Fibroblast of lung (primary cell): ENCODE measurements at regions not wholly inside any gene's neighbourhood (a gene's known extent, or its start where the extent isn't known, plus 50 kb on each side); places are given as distances from the start of the nearest gene placed in this dataset.

Experiments used
- DNase-seq, 2 donors: peaks; one replicate each; pipeline versions ENCODE4 v3.0.0 to v3.0.0-alpha.2; 2010; ENCODE audit warnings: low read depth in 2 of 2
- H2AFZ ChIP-seq: 2 replicates; pipeline ENCODE4 v1.5.1; 2012; ENCODE audit warnings: low read length, control low read depth, inconsistent platforms
- H3K27ac ChIP-seq: 2 replicates; pipeline ENCODE4 v1.5.1; 2011; ENCODE audit warnings: low read length, control low read depth; ENCODE audit not compliant: insufficient read depth
- H3K27me3 ChIP-seq: 2 replicates; pipeline ENCODE4 v1.5.1; 2011; ENCODE audit warnings: mild to moderate bottlenecking, low read length; ENCODE audit not compliant: control insufficient read depth, insufficient read depth
- H3K36me3 ChIP-seq: 2 replicates; pipeline ENCODE4 v1.5.1; 2011; ENCODE audit warnings: low read length; ENCODE audit not compliant: control insufficient read depth, insufficient read depth
- H3K4me1 ChIP-seq: 2 replicates; pipeline ENCODE4 v1.5.1; 2011; ENCODE audit warnings: low read length; ENCODE audit not compliant: control insufficient read depth, insufficient read depth; ENCODE audit errors: extremely low read depth
- H3K4me2 ChIP-seq: 2 replicates; pipeline ENCODE4 v1.5.1; 2011; ENCODE audit warnings: low read length, control low read depth; ENCODE audit not compliant: insufficient read depth; ENCODE audit errors: extremely low read depth
- H3K4me3 ChIP-seq, 4 experiments: fragments of 200-600 bp in 1 of 4; sonication (generic) in 1 of 4; replicated peaks in 1 of 4; 2 replicates each; pipeline ENCODE4 v1.5.1; 2011 to 2016; ENCODE audit warnings: low read length in 4 of 4, low read depth in 3 of 4, mild to moderate bottlenecking in 3 of 4, control low read depth in 2 of 4, inconsistent platforms in 1 of 4, mixed read lengths in 1 of 4; ENCODE audit not compliant: insufficient read depth in 1 of 4; ENCODE audit errors: control extremely low read depth in 1 of 4
- H3K79me2 ChIP-seq: 2 replicates; pipeline ENCODE4 v1.5.1; 2012; ENCODE audit warnings: mild to moderate bottlenecking, low read length, inconsistent platforms; ENCODE audit not compliant: control insufficient read depth, insufficient read depth
- H3K9ac ChIP-seq: 2 replicates; pipeline ENCODE4 v1.5.1; 2011; ENCODE audit warnings: mild to moderate bottlenecking, low read length, control low read depth; ENCODE audit not compliant: insufficient read depth
- H3K9me3 ChIP-seq: 2 replicates; pipeline ENCODE4 v1.5.1; 2012; ENCODE audit warnings: low read depth, low read length; ENCODE audit not compliant: control insufficient read depth, insufficient read depth
- H4K20me1 ChIP-seq: 2 replicates; pipeline ENCODE4 v1.5.1; 2011; ENCODE audit warnings: low read length; ENCODE audit not compliant: control insufficient read depth, insufficient read depth; ENCODE audit errors: extremely low read depth
- CTCF ChIP-seq, 2 donors: IDR thresholded peaks in 1 of 2; conservative IDR thresholded peaks in 1 of 2; 1 replicate in 1 of 2; 2 replicates in 1 of 2; pipeline ENCODE4 v1.5.1; 2011 to 2012; ENCODE audit warnings: low read length in 2 of 2, control low read depth in 1 of 2, inconsistent platforms in 1 of 2, low read depth in 1 of 2, mild to moderate bottlenecking in 1 of 2
- EZH2 ChIP-seq: IDR thresholded peaks from 2 replicates; pipeline ENCODE4 v1.5.1; 2012; ENCODE audit warnings: low read length, control low read depth, mild to moderate bottlenecking; ENCODE audit errors: missing control alignments

DNA sequence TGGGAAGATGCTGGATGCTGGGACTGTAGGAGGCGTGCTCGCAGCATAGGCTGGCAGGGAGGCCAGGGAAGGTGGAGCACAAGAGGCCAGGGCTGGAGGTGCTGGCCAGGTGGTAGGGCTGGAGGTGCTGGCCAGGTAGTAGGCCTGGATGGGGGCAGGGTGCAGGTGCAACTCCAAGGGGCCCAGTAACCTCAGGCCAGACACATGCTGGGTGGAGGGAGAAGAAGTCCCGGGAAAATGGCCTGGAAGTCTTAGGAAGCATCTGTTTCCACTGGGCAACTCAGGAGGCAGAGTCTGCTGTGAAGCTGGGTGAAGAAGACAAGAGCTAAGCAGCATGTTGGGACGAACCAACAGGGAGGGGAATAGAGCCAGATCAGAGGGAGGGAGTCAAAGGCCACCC is 665.2 kb downstream of the BCL11B start:
- DNase-seq = no peak
- H3K27me3 ChIP-seq = no peaks in the 10 kb centered on the region
- H3K27ac ChIP-seq = no peak overlapping the region
- H4K20me1 ChIP-seq = no peaks in the 10 kb centered on the region
- H3K36me3 ChIP-seq = no peaks in the 10 kb centered on the region
- H3K4me3 ChIP-seq = no peak overlapping the region
- H3K4me1 ChIP-seq = no peaks in the 10 kb centered on the region
- no peak overlapping the region for H3K4me2 ChIP-seq
- H3K9ac ChIP-seq = no peak overlapping the region
- TF ChIP-seq EZH2 (no peak), CTCF (conservative IDR thresholded peaks at IDR 0.05 in 1 of 2, IDR thresholded peaks at IDR 0.05 in 1 of 2; ENCODE audit: low read depth in 1 of 2, low read length in 2 of 2) (no peak)
- no peaks in the 10 kb centered on the region for H3K9me3 ChIP-seq
- H3K79me2 ChIP-seq = no peaks in the 10 kb centered on the region
- H2AFZ ChIP-seq = no peak overlapping the region

- no peak overlapping the region for H3K4me2 ChIP-seq
- no peak overlapping the region for H2AFZ ChIP-seq
- no peak overlapping the region for H3K4me3 ChIP-seq
- no peaks in the 10 kb centered on the region for H3K9me3 ChIP-seq
- no peak overlapping the region for H3K9ac ChIP-seq
- no peaks in the 10 kb centered on the region for H3K36me3 ChIP-seq
- TF ChIP-seq EZH2 = no peak
- no peak for TF ChIP-seq CTCF (conservative IDR thresholded peaks at IDR 0.05 in 1 of 2, IDR thresholded peaks at IDR 0.05 in 1 of 2; ENCODE audit: low read depth in 1 of 2, low read length in 2 of 2)
- H3K4me1 ChIP-seq = no peaks in the 10 kb centered on the region
- no peaks in the 10 kb centered on the region for H4K20me1 ChIP-seq
- no peak for DNase-seq
- no peaks in the 10 kb centered on the region for H3K79me2 ChIP-seq
- no peak overlapping the region for H3K27ac ChIP-seq
- no peaks in the 10 kb centered on the region for H3K27me3 ChIP-seq
Observed at GRCh38 chr14:98607341-98607910, 664.6 kb downstream of the BCL11B start.

DNA sequence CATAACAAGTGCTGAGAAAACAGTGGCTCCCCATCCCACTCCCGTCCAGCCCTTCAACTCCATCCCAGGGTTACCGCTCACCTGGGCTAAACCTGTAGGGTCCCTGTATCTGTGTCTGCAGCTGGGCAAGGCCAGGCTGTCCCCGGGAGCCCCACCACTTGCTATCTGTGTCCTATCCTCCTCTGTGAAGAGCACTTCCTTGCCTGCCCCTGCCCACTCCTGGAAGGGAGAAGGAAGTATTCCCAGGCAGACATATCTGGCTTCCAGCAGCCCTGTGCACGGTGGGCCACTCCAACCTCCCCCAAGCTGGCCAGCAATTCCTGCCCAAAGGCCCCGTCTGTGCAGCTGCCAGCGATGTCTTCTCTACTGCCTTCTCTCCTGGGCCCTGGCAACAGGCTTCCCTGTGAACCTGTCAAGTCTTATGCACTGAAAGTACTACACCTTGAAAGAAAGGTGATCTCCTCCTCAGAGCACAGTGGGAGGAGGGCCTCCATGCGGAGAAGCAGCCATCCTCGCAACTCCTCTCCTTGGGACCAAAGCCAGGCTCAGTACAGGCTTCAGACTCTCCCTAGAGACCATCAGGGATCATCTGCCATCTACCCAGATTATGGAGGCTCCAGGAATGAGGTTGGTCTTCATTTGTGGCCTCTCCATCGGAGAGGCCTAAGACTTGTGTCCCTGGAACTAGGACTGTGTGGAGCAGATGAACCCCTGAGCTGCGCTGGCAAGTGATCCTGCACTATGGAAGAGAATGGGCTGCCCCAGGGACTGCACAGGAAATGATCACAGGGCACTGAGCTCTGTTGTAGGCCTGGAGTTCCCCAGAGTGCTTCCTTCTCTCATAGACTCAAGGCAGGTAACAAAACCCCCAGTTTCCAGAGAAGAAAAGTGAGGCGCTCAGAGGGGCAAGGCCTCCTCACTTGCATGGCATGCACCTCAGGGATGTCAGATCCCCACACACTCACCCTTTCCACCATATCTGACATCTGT is 663.6 kb downstream of the BCL11B start:
- no peak for TF ChIP-seq CTCF (conservative IDR thresholded peaks at IDR 0.05 in 1 of 2, IDR thresholded peaks at IDR 0.05 in 1 of 2; ENCODE audit: low read depth in 1 of 2, low read length in 2 of 2)
- TF ChIP-seq EZH2 = no peak
- Histone ChIP-seq H3K4me1 (no peaks in the 10 kb centered on the region), H3K27me3 (no peaks in the 10 kb centered on the region)

More for the DNA sequence above, 663.6 kb downstream of the BCL11B start:
- no peak overlapping the region for H3K9ac ChIP-seq
- no peak overlapping the region for H3K27ac ChIP-seq
- no peaks in the 10 kb centered on the region for H4K20me1 ChIP-seq
- H3K4me3 ChIP-seq = no peak overlapping the region
- H3K9me3 ChIP-seq = no peaks in the 10 kb centered on the region
- H3K79me2 ChIP-seq = no peaks in the 10 kb centered on the region
- no peak overlapping the region for H3K4me2 ChIP-seq
- no peak for DNase-seq
- no peaks in the 10 kb centered on the region for H3K36me3 ChIP-seq
- no peak overlapping the region for H2AFZ ChIP-seq
